Gastroesophageal sphincter (tissue), 3 donors: ENCODE measurements at regions not wholly inside any gene's neighbourhood (a gene's known extent, or its start where the extent isn't known, plus 50 kb on each side); places are given as distances from the start of the nearest gene placed in this dataset.

Experiments
- EP300 ChIP-seq: sonication (generic); formaldehyde crosslinking; IDR thresholded peaks from one replicate; pipeline ENCODE4 v1.6.1; 2017; ENCODE audit warnings: antibody characterized with exemption, mild to moderate bottlenecking
- POLR2A ChIP-seq, 2 donors: fragments of 450-650 bp; IDR thresholded peaks; one replicate each; pipeline ENCODE4 v1.6.1; 2017; ENCODE audit warnings: antibody characterized with exemption in 2 of 2, mild to moderate bottlenecking in 2 of 2, moderate library complexity in 1 of 2
- POLR2AphosphoS5 ChIP-seq: sonication (generic); formaldehyde crosslinking; IDR thresholded peaks from one replicate; pipeline ENCODE4 v1.6.1; 2017; ENCODE audit warnings: antibody characterized with exemption
- TF ChIP-seq, protein P1 (sequence below), 4 experiments: fragments of 200-600 bp in 2 of 4; fragments of 450-650 bp in 2 of 4; sonication (generic) in 1 of 4; IDR thresholded peaks; one replicate each; pipeline ENCODE4 v1.5.1; 2017 to 2019; ENCODE audit warnings: antibody characterized with exemption in 4 of 4, mild to moderate bottlenecking in 2 of 4, moderate library complexity in 2 of 4

DNA sequence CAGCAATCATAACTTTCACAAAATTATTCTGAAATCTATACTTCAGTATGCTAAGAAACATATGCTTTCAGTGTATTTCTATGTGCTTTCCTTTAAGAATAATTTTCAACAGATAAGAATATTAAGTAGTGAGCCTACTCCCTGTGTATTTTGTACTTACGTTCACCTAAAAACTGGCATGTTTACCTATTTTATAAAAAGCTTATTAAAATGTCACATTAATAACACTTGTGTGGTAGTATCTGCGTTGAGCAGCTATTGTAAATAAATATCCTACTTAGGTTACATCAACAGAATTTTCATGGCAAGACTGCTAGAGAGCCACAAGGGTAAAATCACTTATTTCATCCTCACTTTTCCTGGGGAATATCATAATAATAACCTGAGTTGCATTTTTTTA lies 113.4 kb upstream of the SLITRK5 start:
- TF ChIP-seq, protein P1, sequence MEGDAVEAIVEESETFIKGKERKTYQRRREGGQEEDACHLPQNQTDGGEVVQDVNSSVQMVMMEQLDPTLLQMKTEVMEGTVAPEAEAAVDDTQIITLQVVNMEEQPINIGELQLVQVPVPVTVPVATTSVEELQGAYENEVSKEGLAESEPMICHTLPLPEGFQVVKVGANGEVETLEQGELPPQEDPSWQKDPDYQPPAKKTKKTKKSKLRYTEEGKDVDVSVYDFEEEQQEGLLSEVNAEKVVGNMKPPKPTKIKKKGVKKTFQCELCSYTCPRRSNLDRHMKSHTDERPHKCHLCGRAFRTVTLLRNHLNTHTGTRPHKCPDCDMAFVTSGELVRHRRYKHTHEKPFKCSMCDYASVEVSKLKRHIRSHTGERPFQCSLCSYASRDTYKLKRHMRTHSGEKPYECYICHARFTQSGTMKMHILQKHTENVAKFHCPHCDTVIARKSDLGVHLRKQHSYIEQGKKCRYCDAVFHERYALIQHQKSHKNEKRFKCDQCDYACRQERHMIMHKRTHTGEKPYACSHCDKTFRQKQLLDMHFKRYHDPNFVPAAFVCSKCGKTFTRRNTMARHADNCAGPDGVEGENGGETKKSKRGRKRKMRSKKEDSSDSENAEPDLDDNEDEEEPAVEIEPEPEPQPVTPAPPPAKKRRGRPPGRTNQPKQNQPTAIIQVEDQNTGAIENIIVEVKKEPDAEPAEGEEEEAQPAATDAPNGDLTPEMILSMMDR (IDR thresholded peaks at IDR 0.05) = no peak
- no peak for TF ChIP-seq POLR2A (IDR thresholded peaks at IDR 0.05)
- no peak for TF ChIP-seq POLR2AphosphoS5
- TF ChIP-seq EP300 = no peak
